Mesenchymal stem cell (in vitro differentiated cells and primary cell): ENCODE measurements at regions not wholly inside any gene's neighbourhood (a gene's known extent, or its start where the extent isn't known, plus 50 kb on each side); places are given as distances from the start of the nearest gene placed in this dataset.
A peak's percentile ranks its signal among the peaks of the same experiment; 100 is the strongest.

Experiments
- DNase-seq: peaks from one replicate; pipeline ENCODE4 v3.0.0-alpha.2; 2013
- H2AFZ ChIP-seq: one replicate; pipeline ENCODE4 v1.6.1; 2013; ENCODE audit warnings: low read depth, mild to moderate bottlenecking, control low read depth, inconsistent platforms, low read length, moderate library complexity
- H2AK5ac ChIP-seq: 2 replicates; pipeline ENCODE4 v1.6.1; 2013; ENCODE audit warnings: low read length, moderate library complexity, mild to moderate bottlenecking, inconsistent platforms; ENCODE audit not compliant: severe bottlenecking
- H2BK120ac ChIP-seq: one replicate; pipeline ENCODE4 v1.6.1; 2013; ENCODE audit warnings: low read depth, mild to moderate bottlenecking, inconsistent platforms, low read length, moderate library complexity
- H2BK12ac ChIP-seq, 2 experiments: one replicate each; pipeline ENCODE4 v1.6.1; 2013; ENCODE audit warnings: inconsistent platforms in 2 of 2, low read length in 2 of 2, mild to moderate bottlenecking in 2 of 2, moderate library complexity in 2 of 2, control low read depth in 1 of 2
- H2BK15ac ChIP-seq: one replicate; pipeline ENCODE4 v1.6.1; 2013; ENCODE audit warnings: mild to moderate bottlenecking, low read depth, inconsistent platforms; ENCODE audit not compliant: poor library complexity, severe bottlenecking
- H2BK5ac ChIP-seq: 2 replicates; pipeline ENCODE4 v1.6.1; 2013; ENCODE audit warnings: low read depth, mild to moderate bottlenecking, low read length, control low read depth, inconsistent platforms; ENCODE audit not compliant: poor library complexity, severe bottlenecking
- H3K14ac ChIP-seq, 2 experiments: one replicate each; pipeline ENCODE4 v1.6.1; 2013; ENCODE audit warnings: inconsistent platforms in 2 of 2, low read length in 2 of 2, control low read depth in 1 of 2, mild to moderate bottlenecking in 1 of 2, moderate library complexity in 1 of 2
- H3K18ac ChIP-seq, 2 experiments: one replicate each; pipeline ENCODE4 v1.6.1; 2013; ENCODE audit warnings: inconsistent platforms in 2 of 2, low read length in 2 of 2, control low read depth in 1 of 2, low read depth in 1 of 2, mild to moderate bottlenecking in 1 of 2
- H3K23ac ChIP-seq, 2 experiments: one replicate each; pipeline ENCODE4 v1.6.1; 2013; ENCODE audit warnings: inconsistent platforms in 2 of 2, low read length in 2 of 2, mild to moderate bottlenecking in 2 of 2, moderate library complexity in 2 of 2, control low read depth in 1 of 2
- H3K27ac ChIP-seq: 2 replicates; pipeline ENCODE4 v1.5.1; 2013; ENCODE audit warnings: mild to moderate bottlenecking, moderate library complexity, low read length, control low read depth, inconsistent platforms; ENCODE audit not compliant: poor library complexity, severe bottlenecking
- H3K27me3 ChIP-seq, 2 experiments: 2 replicates each; pipeline versions ENCODE4 v1.6.1 to v1.7.0; 2013; ENCODE audit warnings: low read length in 2 of 2, mild to moderate bottlenecking in 2 of 2, moderate library complexity in 2 of 2, control low read depth in 1 of 2, inconsistent platforms in 1 of 2; ENCODE audit not compliant: control insufficient read depth in 1 of 2, insufficient read depth in 1 of 2
- H3K36me3 ChIP-seq, 2 experiments: 2 replicates each; pipeline versions ENCODE4 v1.6.1 to v1.7.0; 2013; ENCODE audit warnings: low read length in 2 of 2, control low read depth in 1 of 2, inconsistent platforms in 1 of 2, low read depth in 1 of 2, mild to moderate bottlenecking in 1 of 2; ENCODE audit not compliant: insufficient read depth in 2 of 2, control insufficient read depth in 1 of 2
- H3K4ac ChIP-seq, 2 experiments: one replicate each; pipeline ENCODE4 v1.6.1; 2013; ENCODE audit warnings: inconsistent platforms in 2 of 2, low read length in 2 of 2, mild to moderate bottlenecking in 2 of 2, moderate library complexity in 2 of 2, control low read depth in 1 of 2, low read depth in 1 of 2
- H3K4me1 ChIP-seq: 2 replicates; pipeline ENCODE4 v1.6.1; 2013; ENCODE audit warnings: low read depth, low read length, control low read depth; ENCODE audit not compliant: control insufficient read depth, insufficient read depth
- H3K4me2 ChIP-seq: 2 replicates; pipeline ENCODE4 v1.6.1; 2013; ENCODE audit warnings: low read length, mild to moderate bottlenecking, inconsistent platforms; ENCODE audit not compliant: poor library complexity, severe bottlenecking
- H3K4me3 ChIP-seq, 2 experiments: 2 replicates each; pipeline versions ENCODE4 v1.5.1 to v1.7.0; 2013; ENCODE audit warnings: low read length in 2 of 2, mild to moderate bottlenecking in 2 of 2, control low read depth in 1 of 2, low read depth in 1 of 2; ENCODE audit not compliant: insufficient read depth in 1 of 2
- H3K79me1 ChIP-seq: replicated peaks from 2 replicates; pipeline ENCODE4 v1.6.1; 2013; ENCODE audit warnings: mild to moderate bottlenecking, control low read depth, low read length, inconsistent platforms; ENCODE audit not compliant: poor library complexity, severe bottlenecking
- H3K9ac ChIP-seq: 2 replicates; pipeline ENCODE4 v1.7.0; 2013; ENCODE audit warnings: mild to moderate bottlenecking, low read length, moderate library complexity
- H3K9me3 ChIP-seq: 2 replicates; pipeline ENCODE4 v1.7.0; 2013; ENCODE audit warnings: mild to moderate bottlenecking, low read length; ENCODE audit not compliant: control insufficient read depth
- H4K8ac ChIP-seq: one replicate; pipeline ENCODE4 v1.6.1; 2013; ENCODE audit warnings: inconsistent platforms, mild to moderate bottlenecking, low read length, moderate library complexity
- H4K91ac ChIP-seq: one replicate; pipeline ENCODE4 v1.6.1; 2013; ENCODE audit warnings: mild to moderate bottlenecking, low read length, inconsistent platforms
- WGBS: methylation state at CpG from one replicate; pipeline ENCODE4 v1.1.7; 2013; ENCODE audit warnings: mixed read lengths; 5-methylcytosine and 5-hydroxymethylcytosine counted together

DNA sequence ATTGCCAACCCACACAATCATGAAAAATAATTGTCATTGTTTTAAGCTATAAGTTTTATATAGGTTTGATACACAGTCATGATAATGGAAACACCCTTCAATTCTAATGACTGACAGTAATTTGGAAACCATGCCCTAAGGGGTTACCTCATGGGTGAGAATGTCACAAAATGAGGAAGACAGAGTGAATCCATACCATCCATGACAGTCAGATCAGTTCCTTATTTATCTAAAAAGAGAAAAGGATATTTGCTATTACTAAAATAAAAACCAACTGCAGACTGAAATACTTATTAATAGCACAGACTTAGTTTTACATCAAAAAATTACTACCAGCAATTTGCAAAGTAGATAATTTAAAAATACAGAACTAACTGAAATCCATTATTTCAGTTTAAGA lies 437.8 kb downstream of the UTRN start:
- peaks cover 18% of the 10 kb centered on the region for H3K79me1 ChIP-seq
- no peak overlapping the region for H3K18ac ChIP-seq
- no peak overlapping the region for H3K9ac ChIP-seq
- H3K4me1 ChIP-seq = peaks cover 2% of the 10 kb centered on the region
- no peak overlapping the region for H4K8ac ChIP-seq
- H2BK15ac ChIP-seq = no peak overlapping the region
- no peak overlapping the region for H3K14ac ChIP-seq
- DNase-seq = no peak
- H3K23ac ChIP-seq = no peak overlapping the region
- H3K27ac ChIP-seq = no peak overlapping the region
- H3K4me2 ChIP-seq = no peak overlapping the region
- no peaks in the 10 kb centered on the region for H3K27me3 ChIP-seq
- no peak overlapping the region for H2BK12ac ChIP-seq
- no peak overlapping the region for H3K4ac ChIP-seq
- H4K91ac ChIP-seq = no peak overlapping the region
- H3K36me3 ChIP-seq = peaks cover 0 to 5% of the 10 kb centered on the region in 2 experiments
- H3K9me3 ChIP-seq = no peaks in the 10 kb centered on the region
- no peak overlapping the region for H2BK5ac ChIP-seq
- H2AK5ac ChIP-seq = no peak overlapping the region
- H2BK120ac ChIP-seq = no peak overlapping the region
- H3K4me3 ChIP-seq = no peak overlapping the region
- H2AFZ ChIP-seq = no peak overlapping the region

- H3K79me1 ChIP-seq = peaks cover 16% of the 10 kb centered on the region
- H2BK15ac ChIP-seq = no peak overlapping the region
- no peak for DNase-seq
- no peak overlapping the region for H3K23ac ChIP-seq
- H4K8ac ChIP-seq = no peak overlapping the region
- H3K14ac ChIP-seq = no peak overlapping the region
- no peak overlapping the region for H2AFZ ChIP-seq
- no peak overlapping the region for H3K27ac ChIP-seq
- no peaks in the 10 kb centered on the region for H3K27me3 ChIP-seq
- H3K9me3 ChIP-seq = no peaks in the 10 kb centered on the region
- no peak overlapping the region for H2BK120ac ChIP-seq
- peaks cover 2% of the 10 kb centered on the region for H3K4me1 ChIP-seq
- H3K4me3 ChIP-seq = no peak overlapping the region
- H3K4ac ChIP-seq = no peak overlapping the region
- no peak overlapping the region for H3K18ac ChIP-seq
- no peak overlapping the region for H4K91ac ChIP-seq
- no peak overlapping the region for H2BK12ac ChIP-seq
- no peak overlapping the region for H2AK5ac ChIP-seq
- no peak overlapping the region for H3K9ac ChIP-seq
- H2BK5ac ChIP-seq = no peak overlapping the region
- H3K4me2 ChIP-seq = no peak overlapping the region
- H3K36me3 ChIP-seq = peaks cover 0 to 5% of the 10 kb centered on the region in 2 experiments
Observed at GRCh38 chr6:144723431-144723830, 438.3 kb downstream of the UTRN start.

DNA sequence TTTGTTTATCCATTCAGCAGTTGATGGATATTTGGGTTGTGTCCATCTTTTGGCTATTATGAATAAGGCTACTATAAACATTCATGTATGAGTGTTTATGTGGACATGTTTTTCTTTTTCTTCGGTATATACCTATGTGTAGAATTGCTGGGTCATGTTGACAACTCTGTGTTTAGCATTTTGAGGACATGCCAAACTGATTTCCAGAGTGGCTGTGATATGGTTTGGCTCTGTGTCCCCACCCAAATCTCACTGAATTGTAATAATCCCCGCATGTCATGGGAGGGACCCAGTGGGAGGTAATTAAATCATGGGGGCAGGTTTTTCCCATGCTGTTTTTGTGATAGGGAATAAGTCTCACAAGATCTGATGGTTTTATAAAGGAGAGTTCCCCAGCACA lies 439.7 kb downstream of the UTRN start:
- no peaks in the 10 kb centered on the region for H3K27me3 ChIP-seq
- no peak overlapping the region for H2BK5ac ChIP-seq
- H2BK12ac ChIP-seq = no peak overlapping the region

GRCh38 chr6:144725736-144726522 lies 440.8 kb downstream of the UTRN start:
- WGBS = 95% methylated on average over 3 of the region's 8 CpGs
- no peak overlapping the region for H2BK5ac ChIP-seq
- H2BK120ac ChIP-seq = no peak overlapping the region
- no peak overlapping the region for H3K23ac ChIP-seq
- no peak overlapping the region for H3K14ac ChIP-seq
- H2AK5ac ChIP-seq = no peak overlapping the region
- no peak overlapping the region for H3K4me3 ChIP-seq
- H3K4me1 ChIP-seq = peaks cover 2% of the 10 kb centered on the region
- H3K9ac ChIP-seq = no peak overlapping the region
- H3K27ac ChIP-seq = no peak overlapping the region
- H3K4me2 ChIP-seq = no peak overlapping the region
- peak overlapping the region; percentile 75 for H4K8ac ChIP-seq
- H3K79me1 ChIP-seq = peaks cover 9% of the 10 kb centered on the region
- no peak overlapping the region for H2BK12ac ChIP-seq
- H2BK15ac ChIP-seq = no peak overlapping the region
- H3K9me3 ChIP-seq = no peaks in the 10 kb centered on the region
- H3K18ac ChIP-seq = no peak overlapping the region
- no peak overlapping the region for H3K4ac ChIP-seq
- H3K36me3 ChIP-seq = peaks cover 0 to 4% of the 10 kb centered on the region in 2 experiments
- no peak overlapping the region for H2AFZ ChIP-seq
- H3K27me3 ChIP-seq = no peaks in the 10 kb centered on the region
- H4K91ac ChIP-seq = no peak overlapping the region
- no peak for DNase-seq

More for the DNA sequence above, 439.7 kb downstream of the UTRN start:
- Histone ChIP-seq H3K4ac (no peak overlapping the region), H3K23ac (no peak overlapping the region), H4K91ac (no peak overlapping the region), H3K79me1 (peaks cover 13% of the 10 kb centered on the region), H2BK120ac (no peak overlapping the region), H3K18ac (no peak overlapping the region), H2AK5ac (no peak overlapping the region), H3K4me1 (peaks cover 2% of the 10 kb centered on the region), H3K4me2 (no peak overlapping the region), H3K36me3 (peaks cover 0 to 5% of the 10 kb centered on the region in 2 experiments), H3K9me3 (no peaks in the 10 kb centered on the region), H4K8ac (no peak overlapping the region), H2AFZ (no peak overlapping the region), H3K27ac (no peak overlapping the region), H3K9ac (no peak overlapping the region), H3K4me3 (no peak overlapping the region), H2BK15ac (no peak overlapping the region), H3K14ac (no peak overlapping the region)
- 100% methylated on average over 2 of the region's 2 CpGs for WGBS
- DNase-seq = no peak
